Neuronal stem cell (in vitro differentiated cells): ENCODE measurements at regions not wholly inside any gene's neighbourhood (a gene's known extent, or its start where the extent isn't known, plus 50 kb on each side); places are given as distances from the start of the nearest gene placed in this dataset.
"Not testable (repeated sequence)": the region's sequence is repeated elsewhere in the genome, so short reads cannot be mapped to it uniquely, and the experiment has no call there.

ENCODE experiments used
- DNase-seq: peaks from one replicate; pipeline ENCODE4 v3.0.0-alpha.2; 2013; ENCODE audit warnings: low spot score
- H2AFZ ChIP-seq: one replicate; pipeline ENCODE4 v1.6.1; 2013; ENCODE audit warnings: mild to moderate bottlenecking, low read length, inconsistent platforms
- H2AK5ac ChIP-seq: 2 replicates; pipeline ENCODE4 v1.6.1; 2013; ENCODE audit warnings: low read depth, mild to moderate bottlenecking, inconsistent platforms, low read length, moderate library complexity, mixed read lengths
- H2BK120ac ChIP-seq: 2 replicates; pipeline ENCODE4 v1.6.1; 2013; ENCODE audit warnings: low read depth, mild to moderate bottlenecking, inconsistent platforms, low read length, moderate library complexity, mixed read lengths
- H2BK12ac ChIP-seq: one replicate; pipeline ENCODE4 v1.6.1; 2013; ENCODE audit warnings: low read length, inconsistent platforms
- H2BK15ac ChIP-seq: 2 replicates; pipeline ENCODE4 v1.6.1; 2013; ENCODE audit warnings: mild to moderate bottlenecking, low read length, inconsistent platforms, mixed read lengths
- H2BK5ac ChIP-seq: one replicate; pipeline ENCODE4 v1.6.1; 2013; ENCODE audit warnings: inconsistent platforms, mild to moderate bottlenecking, low read length, moderate library complexity
- H3K14ac ChIP-seq: one replicate; pipeline ENCODE4 v1.6.1; 2013; ENCODE audit warnings: low read length, inconsistent platforms
- H3K18ac ChIP-seq: 2 replicates; pipeline ENCODE4 v1.6.1; 2013; ENCODE audit warnings: low read length, inconsistent platforms
- H3K23ac ChIP-seq: 2 replicates; pipeline ENCODE4 v1.6.1; 2013; ENCODE audit warnings: low read depth, mild to moderate bottlenecking, mixed read lengths, low read length, inconsistent platforms; ENCODE audit not compliant: poor library complexity
- H3K27ac ChIP-seq: replicated peaks from 3 replicates; pipeline ENCODE4 v1.5.1; 2013; ENCODE audit warnings: low read length, inconsistent platforms
- H3K27me3 ChIP-seq, 3 experiments: 2 replicates each; pipeline ENCODE4 v1.6.1; 2013; ENCODE audit warnings: low read length in 3 of 3, mild to moderate bottlenecking in 2 of 3, inconsistent platforms in 1 of 3, low read depth in 1 of 3, mixed read lengths in 1 of 3, moderate library complexity in 1 of 3; ENCODE audit not compliant: control insufficient read depth in 3 of 3, insufficient read depth in 3 of 3
- H3K36me3 ChIP-seq, 2 donors: replicated peaks in 1 of 2; 2 replicates each; pipeline ENCODE4 v1.6.1; 2013; ENCODE audit warnings: low read length in 2 of 2; ENCODE audit not compliant: control insufficient read depth in 2 of 2, insufficient read depth in 2 of 2
- H3K4ac ChIP-seq: 2 replicates; pipeline ENCODE4 v1.6.1; 2013; ENCODE audit warnings: inconsistent platforms, mild to moderate bottlenecking, low read length, moderate library complexity
- H3K4me1 ChIP-seq, 2 donors: 1 replicate in 1 of 2; 2 replicates in 1 of 2; pipeline ENCODE4 v1.6.1; 2013; ENCODE audit warnings: low read length in 2 of 2, low read depth in 1 of 2; ENCODE audit not compliant: control insufficient read depth in 2 of 2, insufficient read depth in 1 of 2
- H3K4me2 ChIP-seq: one replicate; pipeline ENCODE4 v1.6.1; 2013; ENCODE audit warnings: mild to moderate bottlenecking, low read length, inconsistent platforms; ENCODE audit not compliant: insufficient read depth, poor library complexity, severe bottlenecking
- H3K4me3 ChIP-seq, 2 donors: 2 replicates each; pipeline ENCODE4 v1.5.1; 2013; ENCODE audit warnings: low read length in 2 of 2, mild to moderate bottlenecking in 2 of 2, inconsistent platforms in 1 of 2, moderate library complexity in 1 of 2
- H3K79me1 ChIP-seq: one replicate; pipeline ENCODE4 v1.6.1; 2013; ENCODE audit warnings: low read depth, mild to moderate bottlenecking, inconsistent platforms, low read length, moderate library complexity
- H3K9ac ChIP-seq: one replicate; pipeline ENCODE4 v1.6.1; 2013; ENCODE audit warnings: mild to moderate bottlenecking, low read depth, low read length, inconsistent platforms; ENCODE audit not compliant: poor library complexity
- H3K9me3 ChIP-seq, 2 donors: replicated peaks in 1 of 2; 2 replicates each; pipeline versions ENCODE3 to v1.6.1; 2013; ENCODE audit warnings: low read length in 2 of 2, mild to moderate bottlenecking in 2 of 2, inconsistent platforms in 1 of 2, low read depth in 1 of 2, mixed read lengths in 1 of 2, moderate library complexity in 1 of 2; ENCODE audit not compliant: control insufficient read depth in 2 of 2, insufficient read depth in 1 of 2
- H4K8ac ChIP-seq: one replicate; pipeline ENCODE4 v1.6.1; 2013; ENCODE audit warnings: low read depth, mild to moderate bottlenecking, inconsistent platforms, low read length, moderate library complexity
- H4K91ac ChIP-seq: one replicate; pipeline ENCODE4 v1.6.1; 2013; ENCODE audit warnings: low read length, low read depth, mild to moderate bottlenecking, inconsistent platforms; ENCODE audit not compliant: poor library complexity
- WGBS, 2 donors: extraction: QIAGEN DNeasy Blood & Tissue Kit; methylation state at CpG; one replicate each; pipeline ENCODE4 v1.1.7; 2013; ENCODE audit warnings: missing lambda C conversion rate in 2 of 2, mixed read lengths in 1 of 2; ENCODE audit not compliant: insufficient read length in 2 of 2, insufficient replicate concordance in 1 of 2; ENCODE audit errors: extremely low coverage in 2 of 2; 5-methylcytosine and 5-hydroxymethylcytosine counted together

DNA sequence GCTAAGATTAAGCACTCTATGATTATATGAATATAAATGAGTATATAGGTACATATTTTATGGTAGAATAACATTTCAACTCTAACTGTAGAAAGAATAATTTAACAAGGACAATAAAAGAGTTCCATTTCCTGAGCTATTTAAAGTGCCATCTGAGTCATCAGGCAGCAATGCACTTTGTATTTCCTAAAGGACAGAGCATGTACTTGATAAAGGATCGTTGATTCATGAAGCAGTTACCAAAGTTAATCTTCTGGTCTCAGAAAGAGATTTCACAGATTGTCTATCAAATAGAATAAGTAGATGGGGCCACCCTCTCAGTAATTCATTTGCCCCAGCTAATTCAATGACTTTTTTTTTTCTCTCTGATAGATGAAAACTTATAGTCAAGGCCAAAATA, 747.8 kb downstream of the CDH18 start:
- Histone ChIP-seq H3K27ac (no peak overlapping the region), H2BK120ac (no peak overlapping the region), H3K79me1 (no peaks in the 10 kb centered on the region), H3K4me1 (no peaks in the 10 kb centered on the region), H3K9ac (no peak overlapping the region), H2BK12ac (no peak overlapping the region), H3K4me3 (no peak overlapping the region), H3K14ac (no peak overlapping the region), H2BK5ac (no peak overlapping the region), H4K8ac (no peak overlapping the region), H3K27me3 (no peaks in the 10 kb centered on the region), H3K23ac (no peak overlapping the region), H4K91ac (no peak overlapping the region), H3K9me3 (no peaks in the 10 kb centered on the region), H2AFZ (no peak overlapping the region), H2BK15ac (no peak overlapping the region), H3K36me3 (no peaks in the 10 kb centered on the region), H2AK5ac (no peak overlapping the region), H3K4me2 (no peak overlapping the region), H3K18ac (no peak overlapping the region), H3K4ac (no peak overlapping the region)
- no CpG with 5 or more reads among the region's 1 CpG for WGBS, 2 donors
- DNase-seq, result no peak

DNA sequence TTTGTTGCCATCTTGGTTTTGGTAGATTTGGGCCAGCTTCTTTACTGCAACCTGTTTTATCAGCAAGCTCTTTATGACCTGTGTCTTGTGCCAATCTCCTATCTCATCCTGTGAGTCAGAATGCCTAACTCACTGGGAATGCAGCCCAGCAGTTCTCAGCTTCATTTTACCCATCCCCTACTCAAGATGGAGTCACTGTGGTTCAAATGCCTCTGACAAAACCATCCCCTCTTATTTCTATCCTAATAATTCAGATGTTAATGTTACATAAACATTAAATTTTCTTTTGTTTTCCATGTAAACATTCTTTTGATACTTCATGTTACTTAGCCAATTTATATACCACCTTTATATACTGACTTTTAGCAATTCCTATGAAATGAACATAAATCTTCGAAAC, 746.3 kb downstream of the CDH18 start:
- H3K27ac ChIP-seq, result no peak overlapping the region
- no peak for DNase-seq
- H3K9ac ChIP-seq, result no peak overlapping the region
- no peaks in the 10 kb centered on the region for H3K27me3 ChIP-seq
- H3K4me1 ChIP-seq, result no peaks in the 10 kb centered on the region
- no CpG with 5 or more reads among the region's 1 CpG for WGBS, 2 donors
- H2BK120ac ChIP-seq, result no peak overlapping the region
- H3K4ac ChIP-seq, result no peak overlapping the region
- H3K23ac ChIP-seq, result no peak overlapping the region
- no peak overlapping the region for H4K8ac ChIP-seq
- H3K9me3 ChIP-seq, result no peaks in the 10 kb centered on the region
- H2BK5ac ChIP-seq, result no peak overlapping the region
- H3K14ac ChIP-seq, result no peak overlapping the region
- H2BK12ac ChIP-seq, result no peak overlapping the region
- H3K4me3 ChIP-seq, result no peak overlapping the region
- no peak overlapping the region for H3K4me2 ChIP-seq
- H2AFZ ChIP-seq, result no peak overlapping the region
- no peak overlapping the region for H3K18ac ChIP-seq
- H4K91ac ChIP-seq, result no peak overlapping the region
- H3K79me1 ChIP-seq, result no peaks in the 10 kb centered on the region
- no peaks in the 10 kb centered on the region for H3K36me3 ChIP-seq
- H2BK15ac ChIP-seq, result no peak overlapping the region
- H2AK5ac ChIP-seq, result no peak overlapping the region

DNA sequence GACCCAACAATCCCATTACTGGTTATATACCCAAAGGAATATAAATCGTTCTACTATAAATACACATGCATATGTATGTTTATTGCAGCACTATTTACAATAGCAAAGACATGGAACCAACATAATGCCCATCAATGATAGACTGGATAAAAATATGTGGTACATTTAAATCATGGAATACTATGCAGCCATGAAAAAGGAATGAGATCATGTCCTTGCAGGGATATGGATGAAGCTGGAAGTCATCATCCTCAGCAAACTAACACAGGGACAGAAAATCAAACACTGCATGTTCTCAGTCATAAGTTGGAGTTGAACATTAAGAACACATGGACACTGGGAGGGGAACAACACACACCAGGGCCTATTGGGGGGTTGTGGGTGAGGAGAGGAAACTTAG, 741.8 kb downstream of the CDH18 start:
- H2BK12ac ChIP-seq, H3K79me1 ChIP-seq: not testable (repeated sequence)

DNA sequence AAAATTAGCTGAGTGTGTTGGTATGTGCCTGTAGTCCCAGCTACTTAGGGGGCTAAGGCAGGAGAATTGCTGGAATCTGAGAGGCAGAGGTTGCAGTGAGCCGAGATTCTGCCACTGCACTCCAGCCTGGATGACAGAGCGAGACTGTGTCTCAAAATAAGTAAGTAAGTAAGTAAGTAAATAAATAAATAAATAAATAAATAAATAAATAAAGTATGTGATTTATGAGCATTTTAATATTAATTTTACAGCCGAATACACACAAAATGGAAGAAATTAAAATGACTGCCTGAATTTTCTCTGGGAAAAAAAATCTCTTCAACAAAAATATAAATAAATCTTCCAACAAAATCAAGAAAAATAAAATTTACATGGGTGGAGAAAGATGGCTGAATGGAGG, 740.7 kb downstream of the CDH18 start:
- Histone ChIP-seq H3K18ac (no peak overlapping the region), H3K14ac (no peak overlapping the region), H3K23ac (no peak overlapping the region), H3K36me3 (no peaks in the 10 kb centered on the region), H3K27me3 (no peaks in the 10 kb centered on the region), H2AFZ (no peak overlapping the region), H2BK15ac (no peak overlapping the region), H4K8ac (no peak overlapping the region), H2BK5ac (no peak overlapping the region), H3K9ac (no peak overlapping the region), H2AK5ac (no peak overlapping the region), H3K79me1 (no peaks in the 10 kb centered on the region), H2BK120ac (no peak overlapping the region), H4K91ac (no peak overlapping the region), H2BK12ac (no peak overlapping the region), H3K4me3 (no peak overlapping the region), H3K9me3 (no peaks in the 10 kb centered on the region), H3K4ac (no peak overlapping the region), H3K4me2 (no peak overlapping the region), H3K27ac (no peak overlapping the region), H3K4me1 (no peaks in the 10 kb centered on the region)
- WGBS, 2 donors, result no CpG with 5 or more reads among the region's 3 CpGs
- DNase-seq, result no peak

More for the DNA sequence above, 741.8 kb downstream of the CDH18 start:
- H3K4ac ChIP-seq, H4K91ac ChIP-seq, H3K9ac ChIP-seq, H2AK5ac ChIP-seq, H3K18ac ChIP-seq, H3K27ac ChIP-seq, H2BK120ac ChIP-seq, H3K9me3 ChIP-seq, H3K4me1 ChIP-seq, H4K8ac ChIP-seq, H2BK5ac ChIP-seq, H3K36me3 ChIP-seq, H3K4me2 ChIP-seq, H3K4me3 ChIP-seq, H3K14ac ChIP-seq, H3K23ac ChIP-seq, H2AFZ ChIP-seq, H3K27me3 ChIP-seq, H2BK15ac ChIP-seq, DNase-seq: not testable (repeated sequence)
- WGBS, 2 donors, result no CpG with 5 or more reads among the region's 1 CpG
